Hepatocyte (in vitro differentiated cells): ENCODE measurements at regions not wholly inside any gene's neighbourhood (a gene's known extent, or its start where the extent isn't known, plus 50 kb on each side); places are given as distances from the start of the nearest gene placed in this dataset.

Source experiments
- DNase-seq: peaks from one replicate; pipeline ENCODE4 v3.0.0-alpha.2; 2016; ENCODE audit warnings: low spot score
- H2AFZ ChIP-seq: fragments of 200-600 bp; sonication (generic); 2 replicates; pipeline ENCODE4 v1.6.0; 2016; ENCODE audit warnings: antibody characterized with exemption, mild to moderate bottlenecking
- H3K27ac ChIP-seq: fragments of 200-600 bp; sonication (generic); 2 replicates; pipeline ENCODE4 v1.5.1; 2016; ENCODE audit warnings: mild to moderate bottlenecking
- H3K27me3 ChIP-seq: fragments of 200-600 bp; sonication (generic); 2 replicates; pipeline ENCODE4 v1.6.1; 2016
- H3K36me3 ChIP-seq: fragments of 200-600 bp; sonication (generic); replicated peaks from 2 replicates; pipeline ENCODE4 v1.5.1; 2016; ENCODE audit warnings: low read depth; ENCODE audit not compliant: insufficient read depth
- H3K4me1 ChIP-seq: fragments of 200-600 bp; sonication (generic); 2 replicates; pipeline ENCODE4 v1.5.1; 2016; ENCODE audit warnings: mild to moderate bottlenecking, moderate library complexity; ENCODE audit not compliant: insufficient read depth
- H3K4me2 ChIP-seq: fragments of 200-600 bp; sonication (generic); 2 replicates; pipeline ENCODE4 v1.6.0; 2016
- H3K4me3 ChIP-seq: fragments of 200-600 bp; sonication (generic); 2 replicates; pipeline ENCODE4 v1.5.1; 2016; ENCODE audit warnings: mild to moderate bottlenecking
- H3K79me2 ChIP-seq: fragments of 200-600 bp; sonication (generic); 2 replicates; pipeline ENCODE4 v1.6.0; 2017; ENCODE audit warnings: mild to moderate bottlenecking
- H3K9me2 ChIP-seq: fragments of 200-600 bp; sonication (generic); replicated peaks from 2 replicates; pipeline ENCODE4 v1.6.0; 2017; ENCODE audit warnings: mild to moderate bottlenecking; ENCODE audit not compliant: insufficient read depth
- H3K9me3 ChIP-seq: fragments of 200-600 bp; sonication (generic); 2 replicates; pipeline ENCODE4 v1.5.1; 2016; ENCODE audit warnings: low read depth, mild to moderate bottlenecking
- H4K20me1 ChIP-seq: fragments of 200-600 bp; sonication (generic); 2 replicates; pipeline ENCODE4 v1.6.0; 2016; ENCODE audit warnings: mild to moderate bottlenecking; ENCODE audit not compliant: insufficient read depth, poor library complexity, severe bottlenecking
- CTCF ChIP-seq: fragments of 200-600 bp; sonication (generic); IDR thresholded peaks from 2 replicates; pipeline ENCODE4 v1.5.1; 2016; ENCODE audit warnings: antibody characterized with exemption, mild to moderate bottlenecking; ENCODE audit not compliant: poor library complexity
- EZH2 ChIP-seq: fragments of 200-600 bp; sonication (generic); IDR thresholded peaks from 2 replicates; pipeline ENCODE4 v1.6.1; 2016; ENCODE audit warnings: antibody characterized with exemption, mild to moderate bottlenecking, borderline replicate concordance
- EZH2phosphoT487 ChIP-seq: fragments of 200-600 bp; sonication (generic); IDR thresholded peaks from one replicate; pipeline ENCODE4 v1.6.1; 2018; ENCODE audit warnings: antibody characterized with exemption, mild to moderate bottlenecking, low read depth, moderate library complexity; ENCODE audit not compliant: unreplicated experiment, severe bottlenecking
- WGBS: methylation state at CpG from one replicate; pipeline ENCODE4 v1.1.6; 2016; ENCODE audit warnings: low lambda C conversion rate; ENCODE audit errors: missing lambda C conversion rate; 5-methylcytosine and 5-hydroxymethylcytosine counted together

DNA sequence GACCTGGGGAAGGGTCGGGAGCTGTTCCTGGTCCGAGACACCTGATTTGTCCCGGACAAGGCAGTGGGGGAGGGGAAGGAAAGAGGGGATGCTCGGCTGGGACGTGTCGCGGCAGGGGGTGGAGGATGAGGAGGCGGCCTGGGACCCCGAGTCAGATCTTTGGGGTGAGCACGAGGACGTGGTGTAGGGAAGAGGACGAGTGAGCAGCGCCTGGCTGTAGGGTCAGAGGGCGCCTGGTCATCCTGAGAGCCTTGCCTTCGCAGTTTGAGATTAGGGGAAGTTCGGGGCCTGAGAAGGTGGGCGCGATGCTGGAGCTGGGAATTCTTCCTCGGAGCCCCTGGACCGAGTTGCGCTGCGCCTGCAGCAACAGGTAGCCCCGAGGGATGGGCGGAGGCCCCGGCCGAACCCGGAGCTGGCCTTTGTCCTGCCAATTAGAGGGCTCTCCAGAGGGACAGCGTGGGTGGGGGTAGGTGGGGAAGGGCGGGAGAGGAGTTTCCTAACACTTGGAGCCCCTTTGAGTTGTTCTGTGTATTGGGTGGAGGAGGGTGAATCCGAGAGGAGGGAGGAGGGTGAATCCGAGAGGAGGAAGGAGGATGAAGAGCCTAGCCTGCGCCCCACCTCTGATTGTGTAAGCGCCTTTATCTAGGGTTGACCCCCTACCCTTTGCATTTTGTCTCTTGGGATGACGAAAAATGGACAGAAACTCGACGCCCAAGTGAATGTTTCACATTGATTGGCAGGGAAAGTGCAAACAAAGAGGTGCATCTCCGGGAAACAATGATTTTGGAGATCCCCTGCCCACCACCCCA is 72.0 kb downstream of the SOX4 start:
- Histone ChIP-seq H3K4me2 (peak overlapping the region; percentile 98), H3K9me2 (no peaks in the 10 kb centered on the region), H2AFZ (peak overlapping the region; percentile 100), H3K79me2 (peaks cover 15% of the 10 kb centered on the region), H4K20me1 (no peaks in the 10 kb centered on the region), H3K4me1 (peaks cover 13% of the 10 kb centered on the region), H3K36me3 (no peaks in the 10 kb centered on the region), H3K27me3 (peaks cover 58% of the 10 kb centered on the region), H3K9me3 (no peaks in the 10 kb centered on the region), H3K27ac (peak overlapping the region; percentile 68), H3K4me3 (peak overlapping the region; percentile 66)
- DNase-seq = peak; percentile 7
- 3% methylated on average over 30 of the region's 37 CpGs for WGBS
- no peak for TF ChIP-seq CTCF
- no peak for TF ChIP-seq EZH2phosphoT487
- TF ChIP-seq EZH2 = no peak

- TF ChIP-seq CTCF (no peak), EZH2 (no peak), EZH2phosphoT487 (no peak)
Measured at GRCh38 chr6:21666201-21666691, 72.7 kb downstream of the SOX4 start.

DNA sequence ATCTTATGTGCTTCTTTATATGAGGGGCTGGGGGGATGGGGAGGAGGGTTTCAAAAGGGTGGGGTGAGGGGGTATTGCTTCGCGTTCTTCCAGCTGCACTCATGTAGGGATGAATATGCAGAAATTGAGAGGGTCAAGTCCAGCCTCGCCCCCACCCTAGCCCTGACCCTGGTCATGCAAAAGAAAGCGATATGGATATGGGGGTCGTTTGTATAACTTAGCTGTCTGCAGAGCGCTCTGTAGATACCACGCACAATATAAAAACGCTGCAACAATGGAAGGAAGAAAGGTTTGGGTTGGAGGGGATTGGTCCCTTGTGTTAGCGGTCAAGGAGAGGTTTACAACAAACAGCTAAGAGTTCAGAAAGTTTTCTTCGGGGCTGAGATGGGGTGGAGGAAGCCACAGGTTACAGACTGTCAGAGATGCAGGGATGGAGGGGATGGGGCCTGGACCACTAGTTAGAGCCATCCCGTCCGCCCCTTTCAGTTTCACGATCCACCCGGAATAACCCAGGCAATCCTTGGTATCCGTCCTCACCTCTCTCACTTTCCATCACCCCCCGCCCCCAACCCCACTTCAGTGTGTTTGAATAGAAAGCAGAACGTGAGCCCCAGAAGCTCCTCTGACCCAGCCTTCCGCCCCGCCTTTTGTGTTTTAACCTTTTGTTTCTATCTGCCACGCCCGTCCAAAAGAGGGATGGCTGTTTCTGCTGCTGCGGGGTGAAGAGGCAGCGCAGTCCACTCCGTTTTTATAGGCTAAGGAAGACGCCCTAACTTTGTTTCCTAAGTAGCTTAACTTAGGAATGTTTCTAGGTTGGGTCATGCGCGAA is 73.5 kb downstream of the SOX4 start:
- Histone ChIP-seq H3K9me3 (no peaks in the 10 kb centered on the region), H3K36me3 (no peaks in the 10 kb centered on the region), H3K27me3 (peaks cover 58% of the 10 kb centered on the region), H3K4me3 (peak overlapping the region; percentile 66), H3K4me2 (peak overlapping the region; percentile 98), H2AFZ (peak overlapping the region; percentile 100), H3K79me2 (peaks cover 16% of the 10 kb centered on the region), H3K27ac (peak overlapping the region; percentile 68), H3K9me2 (no peaks in the 10 kb centered on the region), H4K20me1 (no peaks in the 10 kb centered on the region), H3K4me1 (peaks cover 13% of the 10 kb centered on the region)
- peak; percentile 15 for DNase-seq
- TF ChIP-seq EZH2 (no peak), CTCF (no peak), EZH2phosphoT487 (no peak)
- WGBS = 7% methylated on average over 26 of the region's 27 CpGs

More at GRCh38 chr6:21666201-21666691, 72.7 kb downstream of the SOX4 start:
- Histone ChIP-seq H3K79me2 (peaks cover 15% of the 10 kb centered on the region), H3K4me1 (peaks cover 13% of the 10 kb centered on the region), H4K20me1 (no peaks in the 10 kb centered on the region), H3K27me3 (peaks cover 58% of the 10 kb centered on the region), H3K9me2 (no peaks in the 10 kb centered on the region), H3K4me3 (peak overlapping the region; percentile 66), H2AFZ (peak overlapping the region; percentile 100), H3K9me3 (no peaks in the 10 kb centered on the region), H3K4me2 (peak overlapping the region; percentile 98), H3K36me3 (no peaks in the 10 kb centered on the region), H3K27ac (peak overlapping the region; percentile 68)
- DNase-seq = peak; percentile 32
- under 1% methylated on average over 24 of the region's 33 CpGs for WGBS
